ENCODE measurements at regions not wholly inside any gene's neighbourhood (a gene's known extent, or its start where the extent isn't known, plus 50 kb on each side); places are given as distances from the start of the nearest gene placed in this dataset.

DNA sequence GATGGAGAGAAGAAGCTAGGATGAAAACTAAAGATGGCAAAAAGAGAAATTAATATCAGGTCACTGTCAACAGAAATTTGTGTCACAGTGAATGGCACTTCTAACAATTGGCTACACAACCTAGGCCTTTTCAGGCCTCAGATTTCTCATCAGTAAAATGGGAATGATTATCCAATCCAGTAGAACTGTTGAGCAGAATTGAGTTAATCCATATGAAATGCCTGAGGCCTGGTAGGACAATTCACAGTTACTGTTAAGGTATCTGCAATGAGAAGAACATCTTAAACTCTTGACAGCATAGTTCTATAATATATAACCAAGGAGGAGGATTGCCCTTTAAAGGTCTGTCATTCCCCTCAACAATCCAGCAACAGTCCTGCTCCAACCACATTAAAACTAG, 217.9 kb upstream of the ZNF217 start:
- Histone ChIP-seq H3K4me2 (ENCODE audit: low read length) (no peak overlapping the region), H4K20me1 (ENCODE audit: control insufficient read depth, insufficient read depth, low read depth, low read length) (no peaks in the 10 kb centered on the region), H3K27me3 (ENCODE audit: control insufficient read depth, low read length) (no peaks in the 10 kb centered on the region), H3K9me2 (replicated peaks; ENCODE audit: control insufficient read depth, low read length) (no peaks in the 10 kb centered on the region), H3K4me1 (ENCODE audit: control insufficient read depth, low read length) (no peaks in the 10 kb centered on the region), H3K79me2 (ENCODE audit: control insufficient read depth, low read length) (no peaks in the 10 kb centered on the region), H3F3A (ENCODE audit: control insufficient read depth, insufficient read depth) (0 out of 2 replicates have a peak, but pooled peaks cover 2% of the 10 kb centered on the region), H3K36me3 (ENCODE audit: control insufficient read depth, low read length) (no peaks in the 10 kb centered on the region), H3K27ac (ENCODE audit: low read depth, low read length) (no peak overlapping the region), H3K9me3 (ENCODE audit: control insufficient read depth, insufficient read depth, low read length) (no peaks in the 10 kb centered on the region), H3K4me3 (ENCODE audit: low read length) (no peak overlapping the region)
- TF ChIP-seq, protein P1, sequence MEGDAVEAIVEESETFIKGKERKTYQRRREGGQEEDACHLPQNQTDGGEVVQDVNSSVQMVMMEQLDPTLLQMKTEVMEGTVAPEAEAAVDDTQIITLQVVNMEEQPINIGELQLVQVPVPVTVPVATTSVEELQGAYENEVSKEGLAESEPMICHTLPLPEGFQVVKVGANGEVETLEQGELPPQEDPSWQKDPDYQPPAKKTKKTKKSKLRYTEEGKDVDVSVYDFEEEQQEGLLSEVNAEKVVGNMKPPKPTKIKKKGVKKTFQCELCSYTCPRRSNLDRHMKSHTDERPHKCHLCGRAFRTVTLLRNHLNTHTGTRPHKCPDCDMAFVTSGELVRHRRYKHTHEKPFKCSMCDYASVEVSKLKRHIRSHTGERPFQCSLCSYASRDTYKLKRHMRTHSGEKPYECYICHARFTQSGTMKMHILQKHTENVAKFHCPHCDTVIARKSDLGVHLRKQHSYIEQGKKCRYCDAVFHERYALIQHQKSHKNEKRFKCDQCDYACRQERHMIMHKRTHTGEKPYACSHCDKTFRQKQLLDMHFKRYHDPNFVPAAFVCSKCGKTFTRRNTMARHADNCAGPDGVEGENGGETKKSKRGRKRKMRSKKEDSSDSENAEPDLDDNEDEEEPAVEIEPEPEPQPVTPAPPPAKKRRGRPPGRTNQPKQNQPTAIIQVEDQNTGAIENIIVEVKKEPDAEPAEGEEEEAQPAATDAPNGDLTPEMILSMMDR (IDR thresholded peaks at IDR 0.05; ENCODE audit: low read depth, low read length, poor library complexity, severe bottlenecking), result no peak

DNA sequence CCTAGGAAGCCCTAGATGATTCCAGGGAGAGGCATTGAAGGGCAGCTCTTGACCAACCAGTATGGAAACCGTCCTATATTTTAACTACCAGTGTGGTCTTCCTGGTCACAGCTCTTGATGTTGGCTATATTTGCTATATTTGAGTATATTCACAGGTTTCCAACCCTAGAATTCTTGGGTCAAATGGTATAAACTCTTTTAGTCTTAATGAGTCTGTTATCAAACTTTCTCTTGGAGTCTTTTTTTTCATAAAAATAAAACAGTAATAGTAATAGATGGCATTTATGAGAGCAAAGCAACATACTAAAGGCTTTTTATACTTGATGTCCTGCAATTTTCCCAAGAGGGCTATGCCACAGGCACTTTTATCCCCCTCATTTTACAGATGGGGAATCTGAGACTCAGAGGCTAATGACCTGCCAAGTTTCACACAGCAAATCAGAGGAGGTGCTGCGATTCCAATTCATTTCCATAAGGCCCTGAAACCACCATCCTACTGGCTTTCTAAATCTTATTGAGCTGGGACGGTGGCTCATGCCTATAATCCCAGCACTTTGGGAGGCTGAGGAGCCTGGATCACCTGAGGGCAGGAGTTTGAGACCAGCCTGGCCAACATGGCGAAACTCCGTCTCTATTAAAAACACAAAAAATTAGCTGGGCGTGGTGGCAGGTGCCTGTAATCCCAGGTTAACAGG, 217.2 kb upstream of the ZNF217 start:
- H3K4me1 ChIP-seq (ENCODE audit: control insufficient read depth, low read length), result no peaks in the 10 kb centered on the region
- H3K9me3 ChIP-seq (ENCODE audit: control insufficient read depth, insufficient read depth, low read length), result no peaks in the 10 kb centered on the region
- no peaks in the 10 kb centered on the region for H3K27me3 ChIP-seq (ENCODE audit: control insufficient read depth, low read length)
- no peak overlapping the region for H3K27ac ChIP-seq (ENCODE audit: low read depth, low read length)
- no peak overlapping the region for H3K4me2 ChIP-seq (ENCODE audit: low read length)
- H3K36me3 ChIP-seq (ENCODE audit: control insufficient read depth, low read length), result no peaks in the 10 kb centered on the region
- no peak overlapping the region for H3K4me3 ChIP-seq (ENCODE audit: low read length)
- H3K9me2 ChIP-seq (replicated peaks; ENCODE audit: control insufficient read depth, low read length), result no peaks in the 10 kb centered on the region
- H4K20me1 ChIP-seq (ENCODE audit: control insufficient read depth, insufficient read depth, low read depth, low read length), result no peaks in the 10 kb centered on the region
- TF ChIP-seq EZH2phosphoT487 (IDR thresholded peaks at IDR 0.05; ENCODE audit: borderline replicate concordance, low read length), result no peak
- TF ChIP-seq, protein P1 (IDR thresholded peaks at IDR 0.05; ENCODE audit: low read depth, low read length, poor library complexity, severe bottlenecking), result no peak
- no peaks in the 10 kb centered on the region for H3K79me2 ChIP-seq (ENCODE audit: control insufficient read depth, low read length)
- 0 out of 2 replicates have a peak, but pooled peaks cover 2% of the 10 kb centered on the region for H3F3A ChIP-seq (ENCODE audit: control insufficient read depth, insufficient read depth)

DNA sequence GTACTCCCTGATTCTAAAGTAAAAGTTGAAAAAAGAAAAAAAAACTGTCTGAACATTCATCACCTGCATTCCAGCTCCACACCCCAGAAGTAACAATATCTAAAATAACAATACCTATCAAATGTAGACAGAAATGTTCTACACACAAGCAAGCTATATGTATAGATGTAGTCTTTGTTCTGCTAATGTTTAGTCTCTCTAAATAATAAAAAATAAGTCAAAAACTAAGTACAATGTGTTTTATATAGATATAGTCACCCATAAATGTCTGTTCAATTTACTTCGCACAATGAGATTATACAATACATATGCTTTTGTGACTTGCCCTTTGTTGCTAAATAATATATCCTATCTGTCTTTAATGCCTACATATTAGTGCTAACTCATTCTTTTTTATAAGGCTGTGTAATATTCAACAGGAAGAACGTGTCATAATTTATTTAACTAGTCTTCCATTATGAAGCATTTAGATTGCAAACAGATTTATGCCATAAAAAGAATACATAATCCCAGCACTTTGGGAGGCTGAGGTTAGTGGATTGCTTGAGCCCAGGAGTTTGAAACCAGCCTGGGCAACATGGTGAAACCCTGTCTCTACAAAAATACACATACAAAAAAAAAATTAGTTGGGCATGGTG, 216.2 kb upstream of the ZNF217 start:
- H3K9me3 ChIP-seq (ENCODE audit: control insufficient read depth, insufficient read depth, low read length), result no peaks in the 10 kb centered on the region
- no peak overlapping the region for H3K4me2 ChIP-seq (ENCODE audit: low read length)
- H3K27me3 ChIP-seq (ENCODE audit: control insufficient read depth, low read length), result no peaks in the 10 kb centered on the region
- no peaks in the 10 kb centered on the region for H3K79me2 ChIP-seq (ENCODE audit: control insufficient read depth, low read length)
- H3F3A ChIP-seq (ENCODE audit: control insufficient read depth, insufficient read depth), result no peaks in the 10 kb centered on the region
- H3K9me2 ChIP-seq (replicated peaks; ENCODE audit: control insufficient read depth, low read length), result no peaks in the 10 kb centered on the region
- H3K27ac ChIP-seq (ENCODE audit: low read depth, low read length), result no peak overlapping the region
- H3K36me3 ChIP-seq (ENCODE audit: control insufficient read depth, low read length), result no peaks in the 10 kb centered on the region
- no peaks in the 10 kb centered on the region for H4K20me1 ChIP-seq (ENCODE audit: control insufficient read depth, insufficient read depth, low read depth, low read length)
- H3K4me1 ChIP-seq (ENCODE audit: control insufficient read depth, low read length), result no peaks in the 10 kb centered on the region
- no peak for TF ChIP-seq EZH2phosphoT487 (IDR thresholded peaks at IDR 0.05; ENCODE audit: borderline replicate concordance, low read length)
- TF ChIP-seq, protein P1 (IDR thresholded peaks at IDR 0.05; ENCODE audit: low read depth, low read length, poor library complexity, severe bottlenecking), result no peak
- H3K4me3 ChIP-seq (ENCODE audit: low read length), result no peak overlapping the region

Measured in DOHH2 (cell line).